ENCODE measurements at regions not wholly inside any gene's neighbourhood (a gene's known extent, or its start where the extent isn't known, plus 50 kb on each side); places are given as distances from the start of the nearest gene placed in this dataset.

GRCh38 chr4:180696460-180697092 lies 1546.6 kb upstream of the TENM3 start:
- DNase-seq (ENCODE audit: low read depth in 2 of 2), result no peak

- DNase-seq (ENCODE audit: low read depth in 2 of 2), result no peak
Measured at GRCh38 chr4:180698550-180699195, 1544.5 kb upstream of the TENM3 start.

GRCh38 chr4:180706766-180707165 lies 1536.4 kb upstream of the TENM3 start:
- no peak for DNase-seq (ENCODE audit: low read depth in 2 of 2)

GRCh38 chr4:180710628-180711337 lies 1532.4 kb upstream of the TENM3 start:
- DNase-seq (ENCODE audit: low read depth in 2 of 2), result no peak

GRCh38 chr4:180717451-180718033 lies 1525.7 kb upstream of the TENM3 start:
- DNase-seq (ENCODE audit: low read depth in 2 of 2), result no peak

GRCh38 chr4:180721356-180721755 lies 1521.8 kb upstream of the TENM3 start:
- no peak for DNase-seq (ENCODE audit: low read depth in 2 of 2)

- no peak for DNase-seq (ENCODE audit: low read depth in 2 of 2)
Measured at GRCh38 chr4:180726611-180727010, 1516.6 kb upstream of the TENM3 start.

- DNase-seq (ENCODE audit: low read depth in 2 of 2), result no peak
Measured at GRCh38 chr4:180727478-180727877, 1515.7 kb upstream of the TENM3 start.

- no peak for DNase-seq (ENCODE audit: low read depth in 2 of 2)
Measured at GRCh38 chr4:180734753-180735432, 1508.3 kb upstream of the TENM3 start.

GRCh38 chr4:180741703-180742102 lies 1501.5 kb upstream of the TENM3 start:
- DNase-seq (ENCODE audit: low read depth in 2 of 2), result no peak

- DNase-seq (ENCODE audit: low read depth in 2 of 2), result no peak
Measured at GRCh38 chr4:180745019-180745418, 1498.2 kb upstream of the TENM3 start.

GRCh38 chr4:180751009-180751408 lies 1492.2 kb upstream of the TENM3 start:
- DNase-seq (ENCODE audit: low read depth in 2 of 2), result no peak

- no peak for DNase-seq (ENCODE audit: low read depth in 2 of 2)
Measured at GRCh38 chr4:180757927-180758326, 1485.3 kb upstream of the TENM3 start.

GRCh38 chr4:180766045-180766444 lies 1477.2 kb upstream of the TENM3 start:
- DNase-seq (ENCODE audit: low read depth in 2 of 2), result no peak

GRCh38 chr4:180766944-180767729 lies 1476.1 kb upstream of the TENM3 start:
- no peak for DNase-seq (ENCODE audit: low read depth in 2 of 2)

- DNase-seq (ENCODE audit: low read depth in 2 of 2), result no peak
Measured at GRCh38 chr4:180768610-180769009, 1474.6 kb upstream of the TENM3 start.

- no peak for DNase-seq (ENCODE audit: low read depth in 2 of 2)
Measured at GRCh38 chr4:180769791-180770190, 1473.4 kb upstream of the TENM3 start.

- DNase-seq (ENCODE audit: low read depth in 2 of 2), result no peak
Measured at GRCh38 chr4:180770265-180770664, 1472.9 kb upstream of the TENM3 start.

- no peak for DNase-seq (ENCODE audit: low read depth in 2 of 2)
Measured at GRCh38 chr4:180784940-180785339, 1458.3 kb upstream of the TENM3 start.

GRCh38 chr4:180788729-180789128 lies 1454.5 kb upstream of the TENM3 start:
- no peak for DNase-seq (ENCODE audit: low read depth in 2 of 2)

GRCh38 chr4:180789929-180790328 lies 1453.3 kb upstream of the TENM3 start:
- DNase-seq (ENCODE audit: low read depth in 2 of 2), result no peak
